GM23338 (cell line): ENCODE measurements at regions not wholly inside any gene's neighbourhood (a gene's known extent, or its start where the extent isn't known, plus 50 kb on each side); places are given as distances from the start of the nearest gene placed in this dataset.

ENCODE experiments used
- ATAC-seq: fragments of 200-7000 bp; cut with Tn5 transposase; 3 replicates; pipeline ENCODE4 v1.9.1; 2020
- DNase-seq: peaks from one replicate; pipeline ENCODE4 v3.0.0-alpha.2; 2015; ENCODE audit warnings: low spot score
- H2AFZ ChIP-seq: fragments of 200-600 bp; sonication (generic); 2 replicates; pipeline ENCODE4 v1.8.0; 2016; ENCODE audit warnings: antibody characterized with exemption, mild to moderate bottlenecking, moderate library complexity
- H3F3A ChIP-seq: fragments of 200-600 bp; sonication (generic); replicated peaks from 2 replicates; pipeline ENCODE4 v1.8.0; 2017; ENCODE audit warnings: antibody characterized with exemption, mixed run types, low read depth
- H3K27ac ChIP-seq: fragments of 200-600 bp; sonication (generic); 2 replicates; pipeline ENCODE4 v1.6.1; 2016; ENCODE audit warnings: low read depth
- H3K27me3 ChIP-seq: fragments of 200-600 bp; sonication (generic); 2 replicates; pipeline ENCODE4 v1.8.0; 2016; ENCODE audit warnings: mild to moderate bottlenecking, mixed run types, moderate library complexity; ENCODE audit not compliant: insufficient read depth
- H3K36me3 ChIP-seq: fragments of 200-600 bp; sonication (generic); 2 replicates; pipeline ENCODE4 v1.8.0; 2016; ENCODE audit warnings: mild to moderate bottlenecking; ENCODE audit not compliant: insufficient read depth
- H3K4me1 ChIP-seq: fragments of 200-600 bp; sonication (generic); 2 replicates; pipeline ENCODE4 v1.8.0; 2016; ENCODE audit warnings: mild to moderate bottlenecking, moderate library complexity; ENCODE audit not compliant: insufficient read depth
- H3K4me2 ChIP-seq: fragments of 200-600 bp; sonication (generic); 2 replicates; pipeline ENCODE4 v1.7.1; 2017; ENCODE audit warnings: mixed run types
- H3K4me3 ChIP-seq: fragments of 200-600 bp; sonication (generic); 2 replicates; pipeline ENCODE4 v1.6.1; 2016; ENCODE audit warnings: mixed run types
- H3K79me2 ChIP-seq: fragments of 200-600 bp; sonication (generic); replicated peaks from 2 replicates; pipeline ENCODE4 v1.8.0; 2017; ENCODE audit warnings: mild to moderate bottlenecking; ENCODE audit not compliant: insufficient read depth
- H3K9me2 ChIP-seq: fragments of 200-600 bp; sonication (generic); 2 replicates; pipeline ENCODE4 v1.8.0; 2017; ENCODE audit not compliant: insufficient read depth
- H4K20me1 ChIP-seq: fragments of 200-600 bp; sonication (generic); replicated peaks from 2 replicates; pipeline ENCODE4 v1.8.0; 2017; ENCODE audit warnings: mild to moderate bottlenecking; ENCODE audit not compliant: insufficient read depth
- H3K27ac Mint-ChIP-seq: 2 replicates; pipeline ENCODE4 v1.8.0; 2020; ENCODE audit warnings: inconsistent platforms, mild to moderate bottlenecking, moderate library complexity, mixed read lengths
- H3K27me3 Mint-ChIP-seq: 3 replicates; pipeline ENCODE4 v1.8.0; 2022; ENCODE audit warnings: low read depth, mild to moderate bottlenecking, moderate library complexity, mixed read lengths, inconsistent platforms; ENCODE audit not compliant: insufficient read depth, poor library complexity
- H3K36me3 Mint-ChIP-seq: 3 replicates; pipeline ENCODE4 v1.8.0; 2021; ENCODE audit warnings: low read depth, mild to moderate bottlenecking, inconsistent platforms, moderate library complexity, mixed read lengths
- H3K4me1 Mint-ChIP-seq: 3 replicates; pipeline ENCODE4 v1.8.0; 2020; ENCODE audit warnings: mild to moderate bottlenecking, inconsistent platforms, mixed read lengths
- H3K4me3 Mint-ChIP-seq: 3 replicates; pipeline ENCODE4 v1.8.0; 2021; ENCODE audit warnings: moderate library complexity, mild to moderate bottlenecking, inconsistent platforms, mixed read lengths
- H3K9me3 Mint-ChIP-seq: 3 replicates; pipeline ENCODE4 v1.8.0; 2020; ENCODE audit warnings: moderate library complexity, mild to moderate bottlenecking, inconsistent platforms, mixed read lengths
- CREB1 ChIP-seq: fragments of 250-450 bp; sonication (Bioruptor Pico); IDR thresholded peaks from 2 replicates; pipeline ENCODE4 v1.5.0; 2020; ENCODE audit warnings: low read depth, mild to moderate bottlenecking, moderate library complexity
- EZH2phosphoT487 ChIP-seq: fragments of 200-600 bp; sonication (generic); IDR thresholded peaks from one replicate; pipeline ENCODE4 v1.8.1; 2018; ENCODE audit warnings: antibody characterized with exemption; ENCODE audit not compliant: unreplicated experiment
- JUNB ChIP-seq: IDR thresholded peaks from one replicate; pipeline ENCODE4 v1.6.1; 2016; ENCODE audit warnings: antibody characterized with exemption; ENCODE audit not compliant: unreplicated experiment
- NANOG ChIP-seq: IDR thresholded peaks from 2 replicates; pipeline ENCODE4 v1.6.1; 2016; ENCODE audit warnings: antibody characterized with exemption, borderline replicate concordance
- POLR2AphosphoS5 ChIP-seq: IDR thresholded peaks from 2 replicates; pipeline ENCODE4 v1.6.1; 2016; ENCODE audit warnings: antibody characterized with exemption, low read depth
- STAT1 ChIP-seq: IDR thresholded peaks from one replicate; pipeline ENCODE4 v1.6.1; 2016; ENCODE audit warnings: antibody characterized with exemption; ENCODE audit not compliant: unreplicated experiment
- ZNF114 ChIP-seq: fragments of 250-450 bp; sonication (Bioruptor Pico); IDR thresholded peaks from 2 replicates; pipeline ENCODE4 v1.5.0; 2020; ENCODE audit warnings: mild to moderate bottlenecking, moderate library complexity
- ZNF331 ChIP-seq: fragments of 250-450 bp; sonication (Bioruptor Pico); IDR thresholded peaks from 2 replicates; pipeline ENCODE4 v1.5.0; 2020; ENCODE audit warnings: low read depth, mild to moderate bottlenecking, moderate library complexity
- TF ChIP-seq, protein P1 (sequence below): IDR thresholded peaks from one replicate; pipeline ENCODE4 v1.6.1; 2018; ENCODE audit warnings: antibody characterized with exemption; ENCODE audit not compliant: unreplicated experiment
- TF ChIP-seq, protein P2 (sequence below), 2 experiments: fragments of 200-600 bp in 1 of 2; sonication (generic) in 1 of 2; conservative IDR thresholded peaks; 2 replicates each; pipeline versions ENCODE4 v1.5.1 to v1.6.1; 2016 to 2017; ENCODE audit warnings: antibody characterized with exemption in 2 of 2, low read depth in 2 of 2, mild to moderate bottlenecking in 2 of 2, moderate library complexity in 1 of 2
- TF ChIP-seq, protein P3 (sequence below): fragments of 250-450 bp; sonication (Bioruptor Pico); IDR thresholded peaks from 2 replicates; pipeline ENCODE4 v1.5.0; 2020; ENCODE audit warnings: mild to moderate bottlenecking, moderate library complexity

DNA sequence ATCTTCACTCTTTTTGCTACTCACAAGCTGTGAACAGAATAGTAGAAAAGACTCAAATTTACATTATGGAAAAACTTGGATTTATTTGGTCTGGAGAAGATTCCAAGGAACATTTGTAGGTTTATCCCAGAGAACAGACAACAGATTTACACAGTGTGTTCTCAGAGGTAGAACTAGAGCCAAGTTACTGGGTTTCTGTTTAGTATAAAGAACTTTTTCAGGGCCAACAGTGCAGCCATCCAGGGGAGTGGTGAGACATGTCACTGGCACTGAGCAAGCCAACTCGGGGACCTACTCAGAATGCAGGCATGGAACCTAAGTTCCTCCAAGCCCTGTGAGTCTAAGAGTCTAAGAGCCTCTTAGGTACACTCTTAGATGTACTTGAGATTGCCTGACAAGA, 142.6 kb downstream of the OMA1 start:
- no peak for ATAC-seq
- H3K4me2 ChIP-seq, result no peak overlapping the region
- H3K4me3 Mint-ChIP-seq, result no peak overlapping the region
- no peaks in the 10 kb centered on the region for H3K36me3 Mint-ChIP-seq
- no peaks in the 10 kb centered on the region for H3K79me2 ChIP-seq
- TF ChIP-seq, protein P1, sequence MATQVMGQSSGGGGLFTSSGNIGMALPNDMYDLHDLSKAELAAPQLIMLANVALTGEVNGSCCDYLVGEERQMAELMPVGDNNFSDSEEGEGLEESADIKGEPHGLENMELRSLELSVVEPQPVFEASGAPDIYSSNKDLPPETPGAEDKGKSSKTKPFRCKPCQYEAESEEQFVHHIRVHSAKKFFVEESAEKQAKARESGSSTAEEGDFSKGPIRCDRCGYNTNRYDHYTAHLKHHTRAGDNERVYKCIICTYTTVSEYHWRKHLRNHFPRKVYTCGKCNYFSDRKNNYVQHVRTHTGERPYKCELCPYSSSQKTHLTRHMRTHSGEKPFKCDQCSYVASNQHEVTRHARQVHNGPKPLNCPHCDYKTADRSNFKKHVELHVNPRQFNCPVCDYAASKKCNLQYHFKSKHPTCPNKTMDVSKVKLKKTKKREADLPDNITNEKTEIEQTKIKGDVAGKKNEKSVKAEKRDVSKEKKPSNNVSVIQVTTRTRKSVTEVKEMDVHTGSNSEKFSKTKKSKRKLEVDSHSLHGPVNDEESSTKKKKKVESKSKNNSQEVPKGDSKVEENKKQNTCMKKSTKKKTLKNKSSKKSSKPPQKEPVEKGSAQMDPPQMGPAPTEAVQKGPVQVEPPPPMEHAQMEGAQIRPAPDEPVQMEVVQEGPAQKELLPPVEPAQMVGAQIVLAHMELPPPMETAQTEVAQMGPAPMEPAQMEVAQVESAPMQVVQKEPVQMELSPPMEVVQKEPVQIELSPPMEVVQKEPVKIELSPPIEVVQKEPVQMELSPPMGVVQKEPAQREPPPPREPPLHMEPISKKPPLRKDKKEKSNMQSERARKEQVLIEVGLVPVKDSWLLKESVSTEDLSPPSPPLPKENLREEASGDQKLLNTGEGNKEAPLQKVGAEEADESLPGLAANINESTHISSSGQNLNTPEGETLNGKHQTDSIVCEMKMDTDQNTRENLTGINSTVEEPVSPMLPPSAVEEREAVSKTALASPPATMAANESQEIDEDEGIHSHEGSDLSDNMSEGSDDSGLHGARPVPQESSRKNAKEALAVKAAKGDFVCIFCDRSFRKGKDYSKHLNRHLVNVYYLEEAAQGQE, result no peak
- H3F3A ChIP-seq, result no peaks in the 10 kb centered on the region
- no peak overlapping the region for H3K27ac ChIP-seq
- H3K27ac Mint-ChIP-seq, result no peak overlapping the region
- H3K27me3 Mint-ChIP-seq, result no peaks in the 10 kb centered on the region
- no peaks in the 10 kb centered on the region for H3K9me3 Mint-ChIP-seq
- 0 out of 2 replicates have a peak, but pooled peaks cover 4% of the 10 kb centered on the region for H3K4me1 ChIP-seq
- no peak overlapping the region for H3K4me3 ChIP-seq
- H3K4me1 Mint-ChIP-seq, result peaks cover 2% of the 10 kb centered on the region; the same call in 2 of the 3 replicates
- no peak for DNase-seq
- no peak overlapping the region for H2AFZ ChIP-seq
- no peaks in the 10 kb centered on the region for H3K27me3 ChIP-seq
- H3K9me2 ChIP-seq, result no peaks in the 10 kb centered on the region
- no peaks in the 10 kb centered on the region for H4K20me1 ChIP-seq
- no peaks in the 10 kb centered on the region for H3K36me3 ChIP-seq

DNA sequence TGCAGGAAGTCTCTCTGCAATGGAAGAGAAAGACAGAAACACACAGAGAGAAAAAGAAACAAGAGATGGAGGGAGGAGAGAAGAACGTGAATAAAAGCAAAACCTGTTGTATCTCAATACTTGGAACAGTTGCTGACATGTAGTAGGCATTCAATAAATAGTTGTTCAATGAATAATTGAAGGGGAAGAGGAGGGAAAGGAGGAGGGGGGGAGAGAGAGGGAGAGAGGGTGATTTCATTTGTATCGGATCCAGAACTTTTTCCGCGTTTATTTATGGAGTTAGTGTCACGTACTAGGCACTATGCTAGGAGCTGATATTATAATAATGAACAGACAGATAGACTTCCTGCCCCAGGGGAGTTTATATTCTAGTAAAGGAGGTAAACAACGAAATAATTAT, 144.1 kb downstream of the OMA1 start:
- H3K36me3 Mint-ChIP-seq, result no peaks in the 10 kb centered on the region
- no peak overlapping the region for H3K4me3 Mint-ChIP-seq
- H3K9me3 Mint-ChIP-seq, result no peaks in the 10 kb centered on the region
- no peaks in the 10 kb centered on the region for H3K79me2 ChIP-seq
- H3K4me3 ChIP-seq, result no peak overlapping the region
- no peak for ATAC-seq
- H3K27me3 ChIP-seq, result no peaks in the 10 kb centered on the region
- H2AFZ ChIP-seq, result no peak overlapping the region
- H3F3A ChIP-seq, result no peaks in the 10 kb centered on the region
- no peaks in the 10 kb centered on the region for H4K20me1 ChIP-seq
- no peaks in the 10 kb centered on the region for H3K36me3 ChIP-seq
- no peak overlapping the region for H3K4me2 ChIP-seq
- no peaks in the 10 kb centered on the region for H3K27me3 Mint-ChIP-seq
- peaks cover 2% of the 10 kb centered on the region; the same call in 2 of the 3 replicates for H3K4me1 Mint-ChIP-seq
- 0 out of 2 replicates have a peak, but pooled peaks cover 4% of the 10 kb centered on the region for H3K4me1 ChIP-seq
- no peak overlapping the region for H3K27ac ChIP-seq
- no peak overlapping the region for H3K27ac Mint-ChIP-seq
- H3K9me2 ChIP-seq, result peaks cover under 1% of the 10 kb centered on the region; the same call in 1 of the 2 replicates
- no peak for DNase-seq
- TF ChIP-seq POLR2AphosphoS5 (no peak), EZH2phosphoT487 (no peak), ZNF114 (no peak), JUNB (no peak), STAT1 (no peak), NANOG (no peak), ZNF331 (CRISPR knock-in tag) (no peak), CREB1 (no peak)
- TF ChIP-seq, protein P2, sequence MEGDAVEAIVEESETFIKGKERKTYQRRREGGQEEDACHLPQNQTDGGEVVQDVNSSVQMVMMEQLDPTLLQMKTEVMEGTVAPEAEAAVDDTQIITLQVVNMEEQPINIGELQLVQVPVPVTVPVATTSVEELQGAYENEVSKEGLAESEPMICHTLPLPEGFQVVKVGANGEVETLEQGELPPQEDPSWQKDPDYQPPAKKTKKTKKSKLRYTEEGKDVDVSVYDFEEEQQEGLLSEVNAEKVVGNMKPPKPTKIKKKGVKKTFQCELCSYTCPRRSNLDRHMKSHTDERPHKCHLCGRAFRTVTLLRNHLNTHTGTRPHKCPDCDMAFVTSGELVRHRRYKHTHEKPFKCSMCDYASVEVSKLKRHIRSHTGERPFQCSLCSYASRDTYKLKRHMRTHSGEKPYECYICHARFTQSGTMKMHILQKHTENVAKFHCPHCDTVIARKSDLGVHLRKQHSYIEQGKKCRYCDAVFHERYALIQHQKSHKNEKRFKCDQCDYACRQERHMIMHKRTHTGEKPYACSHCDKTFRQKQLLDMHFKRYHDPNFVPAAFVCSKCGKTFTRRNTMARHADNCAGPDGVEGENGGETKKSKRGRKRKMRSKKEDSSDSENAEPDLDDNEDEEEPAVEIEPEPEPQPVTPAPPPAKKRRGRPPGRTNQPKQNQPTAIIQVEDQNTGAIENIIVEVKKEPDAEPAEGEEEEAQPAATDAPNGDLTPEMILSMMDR (conservative IDR thresholded peaks at IDR 0.05; ENCODE audit: low read depth in 2 of 2), result no peak
- TF ChIP-seq, protein P3, sequence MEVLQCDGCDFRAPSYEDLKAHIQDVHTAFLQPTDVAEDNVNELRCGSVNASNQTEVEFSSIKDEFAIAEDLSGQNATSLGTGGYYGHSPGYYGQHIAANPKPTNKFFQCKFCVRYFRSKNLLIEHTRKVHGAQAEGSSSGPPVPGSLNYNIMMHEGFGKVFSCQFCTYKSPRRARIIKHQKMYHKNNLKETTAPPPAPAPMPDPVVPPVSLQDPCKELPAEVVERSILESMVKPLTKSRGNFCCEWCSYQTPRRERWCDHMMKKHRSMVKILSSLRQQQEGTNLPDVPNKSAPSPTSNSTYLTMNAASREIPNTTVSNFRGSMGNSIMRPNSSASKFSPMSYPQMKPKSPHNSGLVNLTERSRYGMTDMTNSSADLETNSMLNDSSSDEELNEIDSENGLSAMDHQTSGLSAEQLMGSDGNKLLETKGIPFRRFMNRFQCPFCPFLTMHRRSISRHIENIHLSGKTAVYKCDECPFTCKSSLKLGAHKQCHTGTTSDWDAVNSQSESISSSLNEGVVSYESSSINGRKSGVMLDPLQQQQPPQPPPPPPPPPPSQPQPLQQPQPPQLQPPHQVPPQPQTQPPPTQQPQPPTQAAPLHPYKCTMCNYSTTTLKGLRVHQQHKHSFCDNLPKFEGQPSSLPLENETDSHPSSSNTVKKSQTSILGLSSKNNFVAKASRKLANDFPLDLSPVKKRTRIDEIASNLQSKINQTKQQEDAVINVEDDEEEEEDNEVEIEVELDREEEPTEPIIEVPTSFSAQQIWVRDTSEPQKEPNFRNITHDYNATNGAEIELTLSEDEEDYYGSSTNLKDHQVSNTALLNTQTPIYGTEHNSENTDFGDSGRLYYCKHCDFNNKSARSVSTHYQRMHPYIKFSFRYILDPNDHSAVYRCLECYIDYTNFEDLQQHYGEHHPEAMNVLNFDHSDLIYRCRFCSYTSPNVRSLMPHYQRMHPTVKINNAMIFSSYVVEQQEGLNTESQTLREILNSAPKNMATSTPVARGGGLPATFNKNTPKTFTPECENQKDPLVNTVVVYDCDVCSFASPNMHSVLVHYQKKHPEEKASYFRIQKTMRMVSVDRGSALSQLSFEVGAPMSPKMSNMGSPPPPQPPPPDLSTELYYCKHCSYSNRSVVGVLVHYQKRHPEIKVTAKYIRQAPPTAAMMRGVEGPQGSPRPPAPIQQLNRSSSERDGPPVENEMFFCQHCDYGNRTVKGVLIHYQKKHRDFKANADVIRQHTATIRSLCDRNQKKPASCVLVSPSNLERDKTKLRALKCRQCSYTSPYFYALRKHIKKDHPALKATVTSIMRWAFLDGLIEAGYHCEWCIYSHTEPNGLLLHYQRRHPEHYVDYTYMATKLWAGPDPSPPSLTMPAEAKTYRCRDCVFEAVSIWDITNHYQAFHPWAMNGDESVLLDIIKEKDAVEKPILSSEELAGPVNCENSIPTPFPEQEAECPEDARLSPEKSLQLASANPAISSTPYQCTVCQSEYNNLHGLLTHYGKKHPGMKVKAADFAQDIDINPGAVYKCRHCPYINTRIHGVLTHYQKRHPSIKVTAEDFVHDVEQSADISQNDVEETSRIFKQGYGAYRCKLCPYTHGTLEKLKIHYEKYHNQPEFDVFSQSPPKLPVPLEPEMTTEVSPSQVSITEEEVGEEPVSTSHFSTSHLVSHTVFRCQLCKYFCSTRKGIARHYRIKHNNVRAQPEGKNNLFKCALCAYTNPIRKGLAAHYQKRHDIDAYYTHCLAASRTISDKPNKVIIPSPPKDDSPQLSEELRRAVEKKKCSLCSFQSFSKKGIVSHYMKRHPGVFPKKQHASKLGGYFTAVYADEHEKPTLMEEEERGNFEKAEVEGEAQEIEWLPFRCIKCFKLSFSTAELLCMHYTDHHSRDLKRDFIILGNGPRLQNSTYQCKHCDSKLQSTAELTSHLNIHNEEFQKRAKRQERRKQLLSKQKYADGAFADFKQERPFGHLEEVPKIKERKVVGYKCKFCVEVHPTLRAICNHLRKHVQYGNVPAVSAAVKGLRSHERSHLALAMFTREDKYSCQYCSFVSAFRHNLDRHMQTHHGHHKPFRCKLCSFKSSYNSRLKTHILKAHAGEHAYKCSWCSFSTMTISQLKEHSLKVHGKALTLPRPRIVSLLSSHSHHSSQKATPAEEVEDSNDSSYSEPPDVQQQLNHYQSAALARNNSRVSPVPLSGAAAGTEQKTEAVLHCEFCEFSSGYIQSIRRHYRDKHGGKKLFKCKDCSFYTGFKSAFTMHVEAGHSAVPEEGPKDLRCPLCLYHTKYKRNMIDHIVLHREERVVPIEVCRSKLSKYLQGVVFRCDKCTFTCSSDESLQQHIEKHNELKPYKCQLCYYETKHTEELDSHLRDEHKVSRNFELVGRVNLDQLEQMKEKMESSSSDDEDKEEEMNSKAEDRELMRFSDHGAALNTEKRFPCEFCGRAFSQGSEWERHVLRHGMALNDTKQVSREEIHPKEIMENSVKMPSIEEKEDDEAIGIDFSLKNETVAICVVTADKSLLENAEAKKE, result no peak
